IMR-90 (cell line): ENCODE measurements at regions not wholly inside any gene's neighbourhood (a gene's known extent, or its start where the extent isn't known, plus 50 kb on each side); places are given as distances from the start of the nearest gene placed in this dataset.

Experiments used
- CEBPB ChIP-seq: IDR thresholded peaks from 2 replicates; pipeline ENCODE4 v1.6.1; 2012; ENCODE audit warnings: low read depth, low read length, improper control_type of control experiment
- CHD1 ChIP-seq: IDR thresholded peaks from 2 replicates; pipeline ENCODE4 v1.6.1; 2012; ENCODE audit warnings: low read depth, low read length, improper control_type of control experiment
- FOS ChIP-seq: fragments of 150-350 bp; IDR thresholded peaks from 2 replicates; pipeline ENCODE4 v1.6.1; 2016; ENCODE audit warnings: low read depth, low read length
- MAFK ChIP-seq: IDR thresholded peaks from 2 replicates; pipeline ENCODE4 v1.6.1; 2012; ENCODE audit warnings: low read depth, low read length, improper control_type of control experiment
- MXI1 ChIP-seq: IDR thresholded peaks from 2 replicates; pipeline ENCODE4 v1.6.1; 2012; ENCODE audit warnings: low read depth, mild to moderate bottlenecking, low read length, moderate library complexity, borderline replicate concordance
- POLR2A ChIP-seq: IDR thresholded peaks from 2 replicates; pipeline ENCODE4 v1.6.1; 2012; ENCODE audit warnings: mild to moderate bottlenecking, low read depth, low read length
- RAD21 ChIP-seq: IDR thresholded peaks from 2 replicates; pipeline ENCODE4 v1.6.1; 2012; ENCODE audit warnings: low read length, improper control_type of control experiment
- RCOR1 ChIP-seq: IDR thresholded peaks from 2 replicates; pipeline ENCODE4 v1.6.1; 2012; ENCODE audit warnings: mild to moderate bottlenecking, low read length, improper control_type of control experiment; ENCODE audit not compliant: insufficient replicate concordance
- RFX5 ChIP-seq: IDR thresholded peaks from 2 replicates; pipeline ENCODE4 v1.8.0; 2012; ENCODE audit warnings: low read depth, mild to moderate bottlenecking, low read length, moderate library complexity
- SMC3 ChIP-seq: fragments of 150-350 bp; IDR thresholded peaks from 2 replicates; pipeline ENCODE4 v1.6.1; 2016; ENCODE audit warnings: low read depth, mild to moderate bottlenecking, antibody characterized with exemption, low read length, moderate library complexity
- TF ChIP-seq, protein P1 (sequence below): fragments of 150-350 bp; IDR thresholded peaks from 2 replicates; pipeline ENCODE4 v1.6.1; 2016; ENCODE audit warnings: low read depth, mild to moderate bottlenecking, low read length, moderate library complexity, borderline replicate concordance
- TF ChIP-seq, protein P2 (sequence below): fragments of 150-350 bp; IDR thresholded peaks from 2 replicates; pipeline ENCODE4 v1.6.1; 2017; ENCODE audit warnings: mild to moderate bottlenecking, antibody characterized with exemption, low read length, low read depth
- TF ChIP-seq, protein P3 (sequence below): conservative IDR thresholded peaks from 2 replicates; pipeline ENCODE4 v1.5.1; 2012; ENCODE audit warnings: mild to moderate bottlenecking, low read depth, low read length, improper control_type of control experiment

DNA sequence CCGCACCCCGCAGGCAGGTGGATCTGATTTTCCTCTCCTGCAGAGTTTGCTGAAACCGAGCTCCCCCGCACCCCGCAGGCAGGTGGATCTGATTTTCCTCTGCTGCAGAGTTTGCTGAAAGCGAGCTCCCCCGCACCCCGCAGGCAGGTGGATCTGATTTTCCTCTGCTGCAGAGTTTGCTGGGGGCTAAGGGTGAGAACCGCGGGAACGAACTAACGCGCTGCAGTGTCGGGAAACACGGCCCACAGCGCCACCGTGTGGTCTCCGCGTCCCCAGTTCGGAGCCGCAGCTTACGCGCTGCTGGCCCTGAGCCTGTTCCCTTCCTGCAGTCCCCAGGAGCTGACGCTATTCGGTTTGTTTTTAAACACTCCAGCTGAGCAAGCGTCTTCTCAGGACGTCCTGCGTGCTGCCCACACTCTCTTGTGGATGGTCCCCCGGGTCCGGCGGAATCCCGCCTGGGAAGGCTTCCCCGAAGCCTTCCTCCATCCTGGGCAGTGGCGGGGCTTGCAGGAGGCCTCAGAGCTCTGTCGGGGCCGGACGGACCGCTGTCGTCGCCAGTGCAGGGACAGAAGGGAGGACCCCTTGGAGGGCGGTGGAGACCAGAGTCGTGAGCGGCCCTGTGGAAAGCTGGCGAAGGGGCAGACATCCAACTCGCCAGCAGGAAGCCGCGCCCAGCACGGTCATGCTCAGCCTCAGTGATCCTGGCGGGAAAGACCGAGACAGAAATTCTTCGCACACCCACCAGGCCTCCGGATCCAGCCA lies 121.2 kb upstream of the LPCAT1 start:
- TF ChIP-seq CHD1 = no peak
- TF ChIP-seq, protein P1, sequence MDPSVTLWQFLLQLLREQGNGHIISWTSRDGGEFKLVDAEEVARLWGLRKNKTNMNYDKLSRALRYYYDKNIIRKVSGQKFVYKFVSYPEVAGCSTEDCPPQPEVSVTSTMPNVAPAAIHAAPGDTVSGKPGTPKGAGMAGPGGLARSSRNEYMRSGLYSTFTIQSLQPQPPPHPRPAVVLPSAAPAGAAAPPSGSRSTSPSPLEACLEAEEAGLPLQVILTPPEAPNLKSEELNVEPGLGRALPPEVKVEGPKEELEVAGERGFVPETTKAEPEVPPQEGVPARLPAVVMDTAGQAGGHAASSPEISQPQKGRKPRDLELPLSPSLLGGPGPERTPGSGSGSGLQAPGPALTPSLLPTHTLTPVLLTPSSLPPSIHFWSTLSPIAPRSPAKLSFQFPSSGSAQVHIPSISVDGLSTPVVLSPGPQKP = no peak
- TF ChIP-seq, protein P2, sequence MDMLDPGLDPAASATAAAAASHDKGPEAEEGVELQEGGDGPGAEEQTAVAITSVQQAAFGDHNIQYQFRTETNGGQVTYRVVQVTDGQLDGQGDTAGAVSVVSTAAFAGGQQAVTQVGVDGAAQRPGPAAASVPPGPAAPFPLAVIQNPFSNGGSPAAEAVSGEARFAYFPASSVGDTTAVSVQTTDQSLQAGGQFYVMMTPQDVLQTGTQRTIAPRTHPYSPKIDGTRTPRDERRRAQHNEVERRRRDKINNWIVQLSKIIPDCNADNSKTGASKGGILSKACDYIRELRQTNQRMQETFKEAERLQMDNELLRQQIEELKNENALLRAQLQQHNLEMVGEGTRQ = no peak
- TF ChIP-seq, protein P3, sequence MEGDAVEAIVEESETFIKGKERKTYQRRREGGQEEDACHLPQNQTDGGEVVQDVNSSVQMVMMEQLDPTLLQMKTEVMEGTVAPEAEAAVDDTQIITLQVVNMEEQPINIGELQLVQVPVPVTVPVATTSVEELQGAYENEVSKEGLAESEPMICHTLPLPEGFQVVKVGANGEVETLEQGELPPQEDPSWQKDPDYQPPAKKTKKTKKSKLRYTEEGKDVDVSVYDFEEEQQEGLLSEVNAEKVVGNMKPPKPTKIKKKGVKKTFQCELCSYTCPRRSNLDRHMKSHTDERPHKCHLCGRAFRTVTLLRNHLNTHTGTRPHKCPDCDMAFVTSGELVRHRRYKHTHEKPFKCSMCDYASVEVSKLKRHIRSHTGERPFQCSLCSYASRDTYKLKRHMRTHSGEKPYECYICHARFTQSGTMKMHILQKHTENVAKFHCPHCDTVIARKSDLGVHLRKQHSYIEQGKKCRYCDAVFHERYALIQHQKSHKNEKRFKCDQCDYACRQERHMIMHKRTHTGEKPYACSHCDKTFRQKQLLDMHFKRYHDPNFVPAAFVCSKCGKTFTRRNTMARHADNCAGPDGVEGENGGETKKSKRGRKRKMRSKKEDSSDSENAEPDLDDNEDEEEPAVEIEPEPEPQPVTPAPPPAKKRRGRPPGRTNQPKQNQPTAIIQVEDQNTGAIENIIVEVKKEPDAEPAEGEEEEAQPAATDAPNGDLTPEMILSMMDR = peak; percentile 89
- no peak; the same call in 1 of the 2 replicates for TF ChIP-seq POLR2A
- TF ChIP-seq CEBPB = no peak
- no peak for TF ChIP-seq MAFK
- peak; percentile 90 for TF ChIP-seq RAD21
- TF ChIP-seq SMC3 = peak; percentile 73
- TF ChIP-seq FOS = no peak
- no peak for TF ChIP-seq RCOR1
- no peak for TF ChIP-seq MXI1
- TF ChIP-seq RFX5 = no peak
